ENCODE measurements at regions not wholly inside any gene's neighbourhood (a gene's known extent, or its start where the extent isn't known, plus 50 kb on each side); places are given as distances from the start of the nearest gene placed in this dataset.
"Not testable (repeated sequence)": the region's sequence is repeated elsewhere in the genome, so short reads cannot be mapped to it uniquely, and the experiment has no call there.

- DNase-seq (ENCODE audit: low read depth in 4 of 4, low spot score in 3 of 4), result no peak
Measured at GRCh38 chr7:125085084-125085483, 155.5 kb upstream of the POT1 start.

DNA sequence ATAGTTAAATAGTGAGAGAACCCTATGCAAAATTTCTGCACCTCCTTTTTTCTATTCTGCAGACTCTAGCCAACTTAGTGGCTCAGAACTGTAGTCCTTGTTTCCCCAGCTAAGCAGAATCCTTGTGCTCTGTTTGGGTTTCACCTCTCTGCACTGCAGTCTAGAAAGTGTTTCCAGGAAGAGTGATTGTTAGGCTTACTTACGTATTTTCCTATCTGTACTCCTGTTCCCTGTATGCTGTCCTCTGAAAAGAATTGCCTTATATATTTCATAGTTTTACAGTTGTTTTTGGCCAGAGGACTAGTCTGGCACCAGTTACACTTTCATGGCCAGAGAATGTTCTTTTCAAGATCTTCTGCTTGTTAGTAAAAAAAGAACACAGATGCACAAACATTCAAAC is 154.6 kb upstream of the POT1 start:
- DNase-seq (ENCODE audit: low read depth in 4 of 4, low spot score in 3 of 4), result no peak

DNA sequence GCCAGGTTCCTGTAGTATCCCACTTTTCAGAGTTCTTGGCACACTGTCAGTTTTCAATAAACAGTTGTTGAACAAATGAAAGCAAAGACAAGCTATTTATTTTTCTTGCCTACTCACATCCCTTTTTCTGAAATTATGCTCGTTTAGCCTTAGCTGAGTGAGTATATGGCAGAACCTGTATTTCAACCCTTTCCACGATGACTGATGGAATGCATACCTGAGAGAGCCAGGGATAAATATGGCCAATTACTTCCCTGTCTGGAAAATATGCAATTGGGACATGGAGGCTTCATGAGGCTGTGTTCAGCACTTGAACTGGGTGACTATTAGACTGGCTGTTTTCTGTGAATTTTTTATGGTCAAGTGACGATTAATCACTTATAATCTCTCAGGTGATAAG is 144.5 kb upstream of the POT1 start:
- DNase-seq (ENCODE audit: low read depth in 4 of 4, low spot score in 3 of 4), result no peak

DNA sequence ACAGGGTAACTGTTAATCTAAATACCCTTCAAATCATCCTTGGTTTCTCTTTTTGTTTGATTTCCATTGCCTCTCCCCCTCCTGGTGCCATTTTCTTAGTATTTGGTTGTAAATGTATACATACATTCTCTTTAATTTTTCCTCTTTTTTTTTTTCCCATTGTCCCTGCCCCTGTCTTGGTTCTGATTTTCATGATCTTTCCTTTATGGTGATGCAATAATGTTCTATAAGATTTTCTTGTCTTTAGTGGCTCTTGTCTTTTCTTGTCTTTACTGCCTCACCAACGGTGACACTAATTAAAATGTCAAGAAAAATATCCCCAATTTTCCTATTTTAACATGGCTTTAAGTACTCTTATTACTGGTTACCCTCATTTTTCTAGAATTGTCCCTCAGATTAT is 135.9 kb upstream of the POT1 start:
- DNase-seq (ENCODE audit: low read depth in 4 of 4, low spot score in 3 of 4), result no peak

GRCh38 chr7:125065001-125065400 is 135.4 kb upstream of the POT1 start:
- DNase-seq (ENCODE audit: low read depth in 4 of 4, low spot score in 3 of 4), result no peak

DNA sequence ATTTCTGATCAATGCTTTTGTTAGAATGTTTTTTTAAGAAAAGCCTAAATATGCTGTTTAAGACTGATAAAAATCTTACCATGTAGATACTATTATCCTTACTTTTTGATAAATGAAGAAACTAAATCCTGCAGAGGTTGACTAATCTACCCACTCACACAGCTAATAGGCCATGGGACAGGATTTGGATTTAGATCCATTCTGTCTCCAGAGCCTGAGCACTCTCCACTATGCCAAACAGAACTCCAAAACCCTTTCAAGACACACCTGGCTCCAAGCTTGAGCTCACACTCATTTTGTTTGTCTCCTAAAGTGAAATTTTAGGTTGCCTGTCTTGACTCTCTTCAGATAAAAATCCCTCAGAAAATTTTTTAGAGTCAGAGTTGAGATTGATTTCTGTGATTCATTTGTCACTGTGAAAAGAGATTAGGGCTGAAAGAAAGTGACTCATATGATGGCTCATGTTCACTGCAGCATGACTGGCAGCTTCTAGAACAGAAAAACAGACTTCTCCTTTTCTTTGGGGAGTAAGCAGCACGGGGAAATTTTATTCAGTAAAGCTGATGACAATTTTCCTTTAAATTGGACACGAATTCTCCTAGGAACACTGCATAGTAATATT is 132.3 kb upstream of the POT1 start:
- no peak for DNase-seq (ENCODE audit: low read depth in 4 of 4, low spot score in 3 of 4)

DNA sequence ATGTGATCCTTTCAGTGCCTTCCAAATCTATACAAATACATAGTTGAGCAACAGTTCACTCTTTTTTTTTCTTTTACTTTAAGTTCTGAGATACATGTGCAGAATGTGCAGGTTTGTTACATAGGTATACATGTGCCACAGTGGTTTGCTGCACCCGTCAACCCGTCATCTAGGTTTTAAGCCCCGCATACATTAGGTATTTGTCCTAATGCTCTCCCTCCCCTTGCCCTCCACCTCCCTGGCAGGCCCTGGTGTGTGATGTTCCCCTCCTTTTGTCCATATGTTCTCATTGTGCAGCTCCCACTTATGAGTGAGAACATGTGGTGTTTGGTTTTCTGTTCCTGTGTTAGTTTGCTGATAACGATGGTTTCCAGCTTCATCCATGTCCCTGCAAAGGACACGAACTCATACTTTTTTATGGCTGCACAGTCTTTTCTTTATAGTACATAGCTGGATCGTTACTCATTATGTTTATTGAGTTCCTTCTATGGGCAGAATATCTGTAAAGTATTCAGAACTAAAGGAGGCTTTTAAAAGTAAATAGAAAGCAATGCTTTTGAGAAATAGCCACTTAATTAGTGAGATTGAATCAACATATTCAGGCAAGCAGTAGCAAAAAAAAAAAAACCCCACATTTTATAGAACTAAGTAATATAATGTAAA is 131.6 kb upstream of the POT1 start:
- not testable (repeated sequence) for DNase-seq (ENCODE audit: low read depth in 4 of 4, low spot score in 3 of 4)

DNA sequence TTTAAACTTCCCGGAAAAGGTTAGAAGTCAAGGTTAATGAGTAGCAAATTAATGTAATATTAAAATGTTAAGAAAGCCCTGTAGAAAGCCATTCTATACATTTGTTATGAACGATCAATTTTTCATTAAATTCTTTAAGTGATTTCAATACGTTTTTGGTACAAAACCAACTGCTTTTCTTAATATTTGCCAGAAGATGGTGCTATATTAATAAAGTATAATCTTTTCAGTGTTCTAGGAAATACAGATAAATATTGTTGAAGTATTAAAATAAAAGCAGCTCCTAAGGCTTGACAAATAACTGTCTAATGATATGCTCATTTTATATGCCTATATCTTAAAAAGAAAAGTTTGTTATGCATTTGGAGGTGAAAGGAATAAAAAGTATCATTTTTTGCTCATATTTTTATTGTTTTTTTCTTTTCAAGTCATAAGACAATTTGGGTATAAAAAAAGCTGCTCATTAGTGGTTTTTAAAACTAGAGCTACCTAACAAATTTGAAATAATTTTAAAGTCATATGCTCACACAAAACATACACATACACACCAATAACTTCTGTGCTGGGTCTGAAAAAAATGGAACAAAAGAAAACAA is 130.3 kb upstream of the POT1 start:
- DNase-seq (ENCODE audit: low read depth in 4 of 4, low spot score in 3 of 4), result peak in 1 of 4 donors; percentile 12

GRCh38 chr7:125057963-125058362 is 128.3 kb upstream of the POT1 start:
- no peak for DNase-seq (ENCODE audit: low read depth in 4 of 4, low spot score in 3 of 4)

DNA sequence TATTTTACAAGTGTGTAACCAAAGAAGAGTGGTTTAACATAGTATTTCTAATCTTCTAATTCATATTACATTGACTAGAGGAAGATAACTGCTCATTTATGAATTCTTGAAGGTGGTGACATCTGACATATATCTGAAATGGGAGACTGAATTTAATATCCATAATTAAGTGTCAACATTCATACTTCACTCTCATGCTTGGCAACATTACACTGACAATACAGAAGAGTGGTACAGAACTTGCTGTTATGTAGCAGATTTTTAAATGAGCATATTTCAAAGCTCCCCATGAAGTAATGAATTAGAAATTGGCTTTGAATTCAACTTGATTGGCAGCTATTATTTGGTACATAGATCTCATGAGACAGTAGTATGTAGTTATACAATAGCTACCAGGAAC is 125.8 kb upstream of the POT1 start:
- DNase-seq (ENCODE audit: low read depth in 4 of 4, low spot score in 3 of 4), result no peak

DNA sequence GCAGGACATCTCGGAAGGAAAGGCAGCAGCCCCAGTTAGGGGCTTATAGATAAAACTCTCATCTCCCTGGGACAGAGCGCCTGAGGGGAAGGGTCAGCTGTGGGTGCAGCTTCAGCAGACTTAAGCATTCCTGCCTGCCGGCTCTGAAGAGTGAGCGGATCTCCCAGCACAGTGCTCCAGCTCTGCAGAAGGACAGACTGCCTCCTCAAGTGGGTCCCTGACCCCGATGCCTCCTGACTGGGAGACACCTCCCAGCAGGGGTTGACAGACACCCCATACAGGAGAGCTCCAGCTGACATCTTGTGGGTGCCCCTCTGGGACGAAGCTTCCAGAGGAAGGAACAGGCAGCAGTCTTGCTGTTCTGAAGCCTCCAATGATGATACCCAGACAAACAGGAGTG is 117.1 kb upstream of the POT1 start:
- no peak for DNase-seq (ENCODE audit: low read depth in 4 of 4, low spot score in 3 of 4)

GRCh38 chr7:125033506-125033905 is 103.9 kb upstream of the POT1 start:
- DNase-seq (ENCODE audit: low read depth in 4 of 4, low spot score in 3 of 4), result no peak

GRCh38 chr7:125032943-125033342 is 103.3 kb upstream of the POT1 start:
- no peak for DNase-seq (ENCODE audit: low read depth in 4 of 4, low spot score in 3 of 4)

- no peak for DNase-seq (ENCODE audit: low read depth in 4 of 4, low spot score in 3 of 4)
Measured at GRCh38 chr7:125030756-125031387, 101.2 kb upstream of the POT1 start.

- DNase-seq (ENCODE audit: low read depth in 4 of 4, low spot score in 3 of 4), result no peak
Measured at GRCh38 chr7:125025620-125026019, 96.0 kb upstream of the POT1 start.

- no peak for DNase-seq (ENCODE audit: low read depth in 4 of 4, low spot score in 3 of 4)
Measured at GRCh38 chr7:125020801-125021200, 91.2 kb upstream of the POT1 start.

DNA sequence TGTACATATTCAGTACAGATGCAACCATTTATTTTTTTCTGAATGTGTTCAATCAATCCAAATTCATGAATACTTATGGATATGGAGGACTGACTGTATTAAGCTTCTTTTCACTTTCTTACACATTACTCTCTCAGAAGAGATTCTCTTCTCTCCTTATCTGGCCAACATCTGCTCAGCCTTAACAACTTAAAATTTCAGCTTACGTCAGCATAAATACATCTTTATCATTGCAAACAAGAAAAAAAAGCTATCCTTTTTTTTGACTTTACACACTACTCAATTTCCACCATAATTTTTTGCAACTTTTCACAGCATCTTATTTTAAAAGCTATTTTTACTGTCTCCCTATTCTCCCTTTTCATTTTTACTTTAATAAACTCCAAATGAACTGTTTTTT is 80.9 kb upstream of the POT1 start:
- DNase-seq (ENCODE audit: low read depth in 4 of 4, low spot score in 3 of 4), result no peak

DNA sequence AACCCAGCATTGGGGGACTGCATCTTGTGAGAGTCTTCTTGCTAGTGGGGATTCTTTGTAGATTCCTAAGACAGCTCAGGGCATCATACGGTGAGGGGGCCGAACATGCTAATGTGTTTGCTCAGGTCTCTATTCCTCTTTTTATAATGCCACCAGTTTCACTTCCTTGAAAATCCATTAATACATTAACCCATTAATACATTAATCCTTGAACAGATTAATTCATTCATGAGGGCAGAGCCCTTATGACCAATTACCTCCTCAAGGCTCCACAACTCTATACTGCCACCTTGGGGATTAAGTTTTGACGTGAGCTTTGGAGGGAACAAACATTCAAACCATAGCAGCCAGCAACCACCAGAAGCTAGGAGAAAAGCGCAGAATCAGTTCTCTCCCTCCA is 67.2 kb upstream of the POT1 start:
- no peak for DNase-seq (ENCODE audit: low read depth in 4 of 4, low spot score in 3 of 4)

DNA sequence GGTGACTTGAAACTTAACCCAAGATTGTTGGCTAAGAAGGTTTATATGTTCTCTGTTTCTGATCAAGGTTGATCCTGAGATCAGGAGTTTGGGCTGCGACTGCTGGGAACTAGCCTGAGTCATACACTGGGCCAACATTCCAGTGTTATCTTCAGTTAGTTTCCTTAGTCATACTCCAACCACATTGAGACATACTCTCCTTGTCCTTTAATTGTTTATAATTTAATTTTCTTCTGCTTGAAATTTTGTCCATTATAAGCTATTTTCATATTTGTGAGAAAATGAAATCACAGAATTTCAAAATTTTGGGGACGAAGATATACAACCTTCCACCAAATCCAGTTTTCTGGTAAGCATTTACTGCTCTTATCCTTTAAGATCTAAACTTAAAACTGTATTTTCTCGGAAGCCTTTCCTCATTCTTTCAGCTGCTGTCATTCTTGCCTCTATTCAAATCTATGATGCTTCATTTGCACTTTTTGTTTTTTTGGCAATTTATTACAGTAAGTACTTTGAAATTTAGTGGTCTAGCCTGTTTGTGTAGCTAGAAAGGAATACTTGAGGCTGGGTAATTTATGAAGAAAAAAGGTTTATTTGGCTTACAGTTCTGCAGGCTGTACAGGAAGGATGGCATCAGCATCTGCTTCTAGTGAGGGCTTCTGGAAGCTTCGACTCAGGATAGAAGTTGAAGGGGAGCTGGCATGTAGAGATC is 63.4 kb upstream of the POT1 start:
- no peak for DNase-seq (ENCODE audit: low read depth in 4 of 4, low spot score in 3 of 4)

DNA sequence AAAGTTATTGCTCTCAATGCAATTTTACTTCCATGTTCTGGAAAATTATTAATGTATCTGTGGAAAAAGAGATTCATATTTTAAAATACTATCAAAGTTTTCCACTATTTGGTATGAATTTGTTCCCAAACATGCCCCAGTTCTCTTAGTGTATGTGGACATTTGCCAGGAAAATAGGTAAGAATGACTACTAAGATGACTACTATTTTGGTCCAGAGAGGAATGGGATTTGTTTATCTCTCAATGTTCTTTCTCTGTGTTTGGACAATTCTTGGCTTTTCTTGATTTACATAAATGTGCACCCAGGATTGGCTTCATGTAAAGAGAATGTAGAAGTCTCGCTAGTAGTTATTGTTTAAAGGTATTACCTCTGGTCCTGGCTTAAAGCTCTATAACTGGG is 60.3 kb upstream of the POT1 start:
- no peak for DNase-seq (ENCODE audit: low read depth in 4 of 4, low spot score in 3 of 4)

Data from left renal pelvis (tissue), 4 donors.